HG03442 (cell line): ENCODE measurements at regions not wholly inside any gene's neighbourhood (a gene's known extent, or its start where the extent isn't known, plus 50 kb on each side); places are given as distances from the start of the nearest gene placed in this dataset.
"Not testable (repeated sequence)": the region's sequence is repeated elsewhere in the genome, so short reads cannot be mapped to it uniquely, and the experiment has no call there.

Experiments used
- ATAC-seq: cut with Tn5 transposase; IDR thresholded peaks from one replicate; pipeline ENCODE4 v1.9.1; 2021; ENCODE audit warnings: mild to moderate bottlenecking, moderate library complexity; ENCODE audit not compliant: unreplicated experiment

GRCh38 chr1:157369808-157370521, 182.3 kb downstream of the FCRL5 start:
- ATAC-seq: no peak

- ATAC-seq: not testable (repeated sequence)
Observed at GRCh38 chr1:157368941-157369340, 183.4 kb downstream of the FCRL5 start.

GRCh38 chr1:157368363-157368762, 184.0 kb downstream of the FCRL5 start:
- ATAC-seq: no peak

GRCh38 chr1:157367870-157368269, 184.4 kb downstream of the FCRL5 start:
- no peak for ATAC-seq

GRCh38 chr1:157367091-157367739, 185.1 kb downstream of the FCRL5 start:
- no peak for ATAC-seq

- no peak for ATAC-seq
Observed at GRCh38 chr1:157364612-157365011, 187.7 kb downstream of the FCRL5 start.

- peak; percentile 73 for ATAC-seq
Observed at GRCh38 chr1:157363660-157364140, 188.6 kb downstream of the FCRL5 start.

GRCh38 chr1:157360023-157360390, 192.3 kb downstream of the FCRL5 start:
- ATAC-seq: no peak

GRCh38 chr1:157359314-157360022, 192.8 kb downstream of the FCRL5 start:
- no peak for ATAC-seq

- ATAC-seq: no peak
Observed at GRCh38 chr1:157357111-157357510, 195.2 kb downstream of the FCRL5 start.

GRCh38 chr1:157356601-157357000, 195.7 kb downstream of the FCRL5 start:
- ATAC-seq: no peak

- no peak for ATAC-seq
Observed at GRCh38 chr1:157353546-157353945, 198.8 kb downstream of the FCRL5 start.

- ATAC-seq: no peak
Observed at GRCh38 chr1:157352817-157353408, 199.4 kb downstream of the FCRL5 start.

- no peak for ATAC-seq
Observed at GRCh38 chr1:157352216-157352615, 200.1 kb downstream of the FCRL5 start.

- not testable (repeated sequence) for ATAC-seq
Observed at GRCh38 chr1:157351800-157352199, 200.5 kb downstream of the FCRL5 start.

GRCh38 chr1:157348538-157349480, 203.5 kb downstream of the FCRL5 start:
- ATAC-seq: no peak

- ATAC-seq: no peak
Observed at GRCh38 chr1:157347506-157347905, 204.8 kb downstream of the FCRL5 start.

- not testable (repeated sequence) for ATAC-seq
Observed at GRCh38 chr1:157337785-157338184, 199.6 kb upstream of the ETV3 start.

GRCh38 chr1:157335056-157335455, 196.9 kb upstream of the ETV3 start:
- no peak for ATAC-seq

GRCh38 chr1:157334041-157334440, 195.8 kb upstream of the ETV3 start:
- no peak for ATAC-seq
